Stimulated activated CD8-positive, alpha-beta memory T cell treated with anti-CD3 and anti-CD28 coated beads, Interleukin-7, amount 100 ng/mL, for 48 hours (primary cell): ENCODE measurements at regions not wholly inside any gene's neighbourhood (a gene's known extent, or its start where the extent isn't known, plus 50 kb on each side); places are given as distances from the start of the nearest gene placed in this dataset.
"Not testable (repeated sequence)": the region's sequence is repeated elsewhere in the genome, so short reads cannot be mapped to it uniquely, and the experiment has no call there.

Experiments used
- DNase-seq, 2 donors: peaks; one replicate each; pipeline ENCODE4 v3.0.0-alpha.2; 2020; ENCODE audit warnings: low read depth in 1 of 2; ENCODE audit errors: extremely low read depth in 1 of 2

DNA sequence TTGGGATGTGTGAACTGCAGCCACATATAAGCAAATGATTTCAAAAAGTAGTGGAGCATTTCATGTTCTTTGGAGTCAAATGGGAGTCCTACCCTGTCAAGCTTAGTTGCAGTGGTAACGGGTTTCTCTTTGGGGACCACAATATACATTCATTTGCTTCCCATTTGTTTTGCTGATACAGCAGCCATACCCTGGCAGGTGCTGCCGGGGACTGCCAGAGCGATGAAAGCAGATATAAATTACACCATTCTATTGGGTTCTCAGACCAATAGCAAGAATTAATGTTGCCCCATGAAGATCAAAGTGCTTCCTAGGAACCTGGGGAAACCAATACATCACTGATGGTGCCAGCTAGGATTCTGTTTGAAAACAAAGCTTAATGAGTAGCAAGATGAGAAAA is 1621.5 kb upstream of the FLRT2 start:
- no peak for DNase-seq

DNA sequence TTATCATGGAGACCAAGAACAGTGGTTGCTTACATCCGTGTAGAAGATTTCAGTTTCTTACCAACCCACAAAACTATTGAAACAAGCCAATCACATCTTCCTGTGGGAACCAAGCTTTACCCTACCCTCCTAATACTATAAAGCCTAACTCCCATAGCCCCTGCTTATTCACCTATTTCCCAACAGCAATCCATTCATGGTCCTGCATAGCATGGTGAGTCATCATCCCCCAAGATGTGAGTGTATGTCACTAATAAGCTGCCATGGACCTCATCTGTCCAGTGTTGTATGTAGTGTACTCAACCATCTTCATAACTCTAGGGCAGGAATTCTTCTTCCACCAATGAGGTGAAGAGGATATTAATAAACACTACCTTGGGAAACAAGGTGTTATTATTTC is 1620.4 kb upstream of the FLRT2 start:
- no peak for DNase-seq

DNA sequence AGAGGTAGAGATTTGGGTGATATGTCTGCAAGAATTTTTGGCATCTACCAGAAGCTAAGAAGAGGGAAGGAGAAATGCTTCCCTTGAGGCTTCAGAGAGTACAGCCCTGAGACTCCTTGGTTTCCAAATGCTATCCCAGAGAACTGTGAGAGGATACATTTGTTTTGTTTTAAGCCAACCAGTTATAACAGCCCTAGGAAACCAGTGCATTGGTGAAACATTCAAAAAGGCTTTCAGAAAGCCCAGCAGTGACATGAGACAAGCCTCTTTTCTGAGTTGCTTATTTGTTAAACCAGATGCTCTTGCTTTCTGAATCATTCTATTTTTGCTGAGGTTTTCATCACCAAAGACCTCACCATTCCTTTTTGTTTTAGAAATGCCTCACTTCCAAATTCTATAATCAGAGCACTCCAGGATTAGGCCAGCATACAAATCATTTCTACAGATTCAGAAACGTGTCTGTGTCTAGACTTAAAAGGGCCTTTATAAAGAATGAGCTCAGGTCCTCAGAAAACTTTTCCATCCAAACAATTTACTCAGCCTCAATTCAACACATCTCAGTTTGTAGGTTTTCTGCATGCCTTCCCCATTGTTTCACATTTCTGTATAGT is 1617.8 kb upstream of the FLRT2 start:
- no peak for DNase-seq

DNA sequence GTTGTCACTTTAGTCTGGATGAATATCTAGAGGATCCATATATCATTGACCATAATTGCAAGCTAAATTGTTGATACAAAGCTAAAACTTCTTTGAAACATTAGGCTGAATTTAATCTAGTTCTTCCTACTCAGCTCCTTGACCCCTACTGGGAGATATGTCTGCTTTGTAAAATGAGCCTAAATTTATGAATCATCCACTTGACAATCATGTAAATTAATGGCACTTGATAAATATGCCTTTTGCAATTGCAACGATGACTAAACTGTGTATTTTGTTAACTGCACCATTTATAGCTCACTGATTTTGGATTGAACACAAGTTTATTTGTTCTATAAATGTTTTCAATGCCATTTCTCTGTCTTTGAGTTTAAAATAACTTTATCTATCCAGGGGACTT is 1616.5 kb upstream of the FLRT2 start:
- no peak for DNase-seq

DNA sequence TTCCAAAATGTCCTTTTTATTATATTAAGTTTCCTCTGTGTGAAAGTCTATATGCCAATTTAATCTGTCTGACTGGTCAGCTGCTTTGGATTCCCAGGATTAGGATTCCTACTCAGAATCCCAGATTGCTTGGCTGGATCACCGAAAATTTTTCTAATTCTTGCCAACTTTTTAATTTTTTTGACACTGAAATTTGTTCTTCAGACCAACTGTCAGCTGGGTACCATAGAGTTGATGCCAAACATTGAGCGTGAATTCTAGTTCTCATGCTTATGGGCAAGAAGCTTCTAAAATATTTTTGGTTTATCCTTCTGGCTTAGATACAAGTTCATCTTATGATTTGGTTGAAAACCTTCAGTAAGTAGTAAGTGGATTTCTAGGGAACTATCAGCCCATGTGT is 1611.4 kb upstream of the FLRT2 start:
- DNase-seq: no peak

DNA sequence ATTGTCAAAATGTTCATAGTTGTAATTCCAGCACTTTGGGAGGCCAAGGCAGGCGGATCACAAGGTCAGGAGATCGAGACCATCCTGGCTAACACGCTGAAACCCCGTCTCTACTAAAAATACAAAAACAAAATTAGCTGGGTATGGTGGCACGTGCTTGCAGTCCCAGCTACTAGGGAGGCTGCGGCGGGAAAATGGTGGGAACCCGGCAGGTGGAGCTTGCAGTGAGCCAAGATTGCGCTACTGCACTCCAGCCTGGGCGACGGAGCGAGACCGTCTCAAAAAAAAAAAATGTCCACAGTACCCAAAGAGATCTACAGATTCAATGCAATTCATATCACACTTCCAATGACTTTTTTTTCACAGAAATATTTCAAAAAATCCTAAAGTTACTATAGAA is 1610.3 kb upstream of the FLRT2 start:
- not testable (repeated sequence) for DNase-seq

DNA sequence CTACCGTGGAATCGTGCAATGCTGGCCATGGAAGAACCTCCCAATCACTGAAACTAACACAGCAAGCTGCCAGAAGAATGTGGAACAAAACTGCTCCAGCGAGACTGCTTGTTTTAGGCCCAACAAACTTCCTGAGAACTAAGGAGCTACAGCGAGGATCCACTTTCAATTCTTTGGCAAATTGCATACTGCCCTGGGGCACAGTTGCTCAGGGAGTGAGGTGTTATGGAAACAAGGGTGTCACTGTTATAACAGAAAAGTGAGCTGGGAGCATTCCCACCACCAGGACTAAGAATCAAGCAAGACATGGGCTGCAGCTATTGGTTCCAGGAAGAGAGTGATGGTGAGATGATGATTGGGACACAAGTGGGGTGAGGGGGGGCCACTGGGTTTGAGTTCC is 1606.1 kb upstream of the FLRT2 start:
- DNase-seq: no peak

DNA sequence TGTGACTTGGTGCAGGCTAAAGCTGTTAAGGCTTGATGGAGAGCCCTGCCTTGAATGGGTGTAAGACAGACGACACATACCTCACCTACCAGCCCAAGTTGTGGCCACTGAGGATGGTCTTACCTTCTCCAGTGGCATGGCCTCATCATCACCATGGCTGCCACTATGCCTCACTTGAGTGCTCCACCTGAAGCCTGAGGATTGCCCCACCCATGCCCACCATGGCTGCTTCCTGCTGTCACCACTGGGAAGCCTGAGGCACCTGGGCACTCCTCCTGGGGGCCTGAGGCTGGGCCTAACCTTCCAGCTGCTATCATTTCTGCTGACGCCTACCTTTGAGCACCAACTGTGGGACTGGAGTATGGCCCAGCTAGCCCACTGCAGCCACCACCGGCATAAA is 1605.7 kb upstream of the FLRT2 start:
- no peak for DNase-seq

DNA sequence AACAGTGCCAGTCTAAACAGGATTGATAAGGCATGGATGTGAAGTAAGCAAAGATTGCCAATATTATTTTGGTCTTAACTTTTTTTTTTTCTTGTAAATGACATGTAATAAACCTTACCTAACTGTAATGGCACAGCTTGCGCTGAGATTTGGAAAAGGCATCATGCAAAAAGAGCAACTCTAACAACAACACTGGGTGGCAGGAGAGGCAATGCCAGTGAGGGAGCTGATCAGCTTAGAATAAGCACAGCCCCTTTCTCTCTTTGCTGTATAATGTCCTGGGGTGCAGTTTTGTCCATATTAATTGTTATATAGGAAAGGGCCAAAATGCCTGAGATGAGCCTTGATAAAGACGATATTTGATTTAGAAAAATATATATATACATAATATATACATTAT is 1589.7 kb upstream of the FLRT2 start:
- DNase-seq: no peak

DNA sequence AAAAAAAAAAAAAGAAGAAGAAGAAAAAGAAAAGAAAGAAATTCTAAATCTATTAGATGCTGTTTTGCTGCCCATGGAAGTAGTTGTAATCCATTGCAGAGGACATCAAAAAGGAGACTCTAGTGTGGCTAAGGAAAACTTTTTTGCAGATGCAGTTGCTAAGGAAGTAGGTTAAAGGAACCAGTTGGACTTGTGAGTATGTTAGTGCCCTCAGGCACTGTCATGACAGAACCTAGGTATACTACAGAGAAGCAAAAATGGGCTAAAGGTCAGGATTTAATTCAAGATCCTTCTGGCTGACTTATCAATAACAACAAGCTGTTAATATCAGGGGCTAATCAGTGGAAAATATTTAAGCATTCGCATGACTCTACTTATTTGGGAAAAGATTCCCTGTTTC is 1571.6 kb upstream of the FLRT2 start:
- DNase-seq: no peak

DNA sequence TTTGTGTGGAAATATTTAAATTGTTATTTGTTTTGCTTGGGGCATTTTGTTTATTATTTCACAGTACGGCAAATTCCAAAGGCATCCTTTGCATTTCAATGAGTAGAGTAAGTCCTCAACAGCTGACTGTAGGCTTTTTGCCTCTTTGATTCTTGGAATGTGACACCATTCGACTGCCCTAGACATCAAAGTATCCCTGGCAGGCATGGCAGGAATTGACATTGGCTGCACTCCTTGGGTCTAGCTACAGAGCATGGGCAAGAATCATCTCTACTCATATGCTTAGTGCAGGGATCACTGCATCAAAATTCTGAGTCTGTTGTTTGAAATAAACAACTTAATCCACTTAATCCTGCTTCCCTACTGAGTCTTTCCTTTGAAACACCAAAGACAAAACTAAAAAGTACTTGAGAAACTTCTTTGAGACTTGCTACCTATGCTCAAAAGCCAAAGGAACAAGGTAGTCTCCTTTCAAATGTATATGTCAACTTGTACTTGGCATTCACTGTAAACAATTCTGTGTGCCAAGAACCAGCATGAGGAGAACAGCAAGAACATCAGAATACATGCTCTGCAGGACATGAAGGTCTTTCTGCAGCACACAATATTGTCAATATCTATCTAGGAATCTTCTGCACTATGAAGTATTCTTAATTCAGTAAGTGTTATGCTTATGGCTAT is 1569.0 kb upstream of the FLRT2 start:
- DNase-seq: no peak

DNA sequence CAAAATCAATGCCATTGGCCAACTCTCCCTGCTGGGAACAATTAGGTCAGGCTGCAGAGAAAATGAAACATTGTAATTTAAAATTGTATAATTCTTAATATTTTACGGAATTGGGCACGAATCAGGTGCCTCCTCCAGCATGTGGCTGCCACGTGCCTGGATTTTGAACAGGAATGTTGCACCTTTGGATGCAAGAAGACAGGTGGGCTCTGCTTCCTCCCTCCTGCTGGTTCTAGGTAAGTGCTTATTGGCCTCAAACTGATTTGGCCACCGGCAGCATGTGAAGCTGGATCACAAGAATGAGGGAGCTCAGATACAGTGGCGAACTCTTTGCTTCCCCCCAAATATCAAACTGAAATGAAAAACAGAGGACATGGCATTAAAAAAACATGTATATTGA is 1559.9 kb upstream of the FLRT2 start:
- no peak for DNase-seq

DNA sequence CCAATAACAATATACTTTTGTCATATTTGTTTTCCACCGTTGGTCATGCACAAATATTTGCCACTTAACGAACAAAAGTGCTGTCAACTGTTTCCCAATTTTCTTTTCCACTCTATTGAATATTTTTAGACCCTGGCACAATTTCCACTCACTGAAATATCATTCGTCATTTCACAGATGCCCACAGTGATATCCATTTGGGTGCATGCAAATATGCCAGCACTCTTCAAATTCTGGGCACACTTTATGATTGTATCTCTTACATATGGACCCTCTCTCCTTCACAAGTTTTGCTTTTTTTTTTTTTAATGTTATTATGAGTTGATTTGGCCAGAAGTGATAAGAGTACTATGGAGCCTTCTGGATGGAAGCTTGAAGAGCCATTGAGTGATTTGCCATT is 1557.3 kb upstream of the FLRT2 start:
- no peak for DNase-seq

DNA sequence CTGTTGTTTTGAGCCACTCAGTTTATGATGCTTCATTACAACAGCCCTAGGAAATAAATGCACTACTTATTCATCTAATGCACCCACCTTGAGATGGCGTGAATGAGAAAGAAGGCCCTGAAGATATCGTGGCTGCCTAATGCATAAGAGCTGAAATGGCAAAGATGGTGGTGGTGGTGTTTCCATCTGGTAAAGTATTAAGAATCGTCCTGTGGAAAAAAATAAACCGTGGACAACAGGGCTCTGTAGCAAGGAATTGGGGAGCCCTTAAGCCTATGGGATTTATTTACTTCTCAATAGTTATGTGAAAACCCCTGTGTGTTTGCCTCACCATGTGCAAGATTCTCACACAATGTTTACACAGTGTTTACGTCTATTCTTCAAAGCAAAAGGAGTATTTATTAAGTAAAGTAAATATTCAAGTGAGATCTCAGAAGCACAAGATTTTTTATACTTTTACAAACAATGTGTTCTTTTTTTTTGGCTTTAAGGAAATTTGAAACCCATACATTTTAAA is 1555.2 kb upstream of the FLRT2 start:
- no peak for DNase-seq

DNA sequence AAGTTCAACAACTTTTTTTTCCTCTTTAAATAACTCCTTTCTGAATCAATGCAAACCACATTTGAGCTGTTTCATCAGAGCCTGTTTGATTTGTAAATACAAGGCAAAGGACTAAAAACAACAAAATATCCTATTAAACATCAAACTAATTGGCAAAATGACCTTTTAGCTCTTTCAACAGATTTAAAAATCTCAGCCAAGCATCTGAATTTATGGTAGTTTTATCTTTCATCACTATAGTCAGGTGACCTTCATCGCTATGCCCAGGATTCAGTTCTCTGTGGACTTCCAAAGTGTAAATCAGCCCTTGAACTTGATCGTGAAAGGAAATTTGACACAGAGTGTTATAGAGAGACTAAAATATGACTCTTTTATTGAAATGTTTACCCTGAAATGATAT is 1554.5 kb upstream of the FLRT2 start:
- DNase-seq: no peak

DNA sequence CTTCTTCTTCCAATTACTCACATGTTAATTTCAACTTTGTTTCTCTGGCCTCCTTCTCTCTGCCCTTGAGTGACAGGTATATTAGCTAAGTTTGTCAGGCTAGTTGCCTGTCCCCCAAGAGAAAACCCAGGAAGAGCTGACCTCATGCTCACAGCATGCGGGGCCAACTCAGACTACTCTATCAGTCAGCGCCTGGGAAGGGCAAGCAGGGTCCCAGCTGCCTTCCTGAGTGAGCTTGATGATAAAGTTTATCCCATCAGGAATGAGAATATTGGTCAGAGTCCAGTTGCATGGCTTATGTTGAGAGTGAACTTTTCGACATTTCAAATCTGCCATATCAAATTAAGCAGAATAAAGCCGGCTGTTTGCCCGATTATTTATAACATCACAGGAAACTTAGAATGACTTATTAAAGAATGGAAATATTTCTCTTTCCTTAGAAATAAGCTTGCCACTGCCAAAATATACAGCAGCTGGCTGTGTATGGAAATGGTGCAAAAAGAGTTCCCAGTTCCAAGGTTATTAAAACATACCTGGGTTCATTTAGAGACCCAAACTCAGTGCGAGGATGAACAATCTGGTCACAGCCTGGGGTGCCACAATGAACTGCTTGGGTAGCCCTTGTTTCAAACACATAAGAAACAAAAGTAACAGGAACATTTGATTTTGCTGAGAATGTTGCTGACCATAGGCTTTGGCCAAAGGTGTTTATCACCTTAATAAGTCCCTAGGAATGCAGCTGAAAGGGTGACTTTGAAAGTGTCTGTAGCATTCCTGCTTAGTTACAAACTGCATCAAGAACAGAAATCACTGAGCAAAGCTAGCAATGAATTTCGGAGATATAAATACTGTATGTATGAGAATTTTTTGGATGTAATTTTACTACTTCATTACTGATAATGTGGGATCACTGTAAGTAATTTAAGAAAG is 1553.8 kb upstream of the FLRT2 start:
- DNase-seq: no peak

DNA sequence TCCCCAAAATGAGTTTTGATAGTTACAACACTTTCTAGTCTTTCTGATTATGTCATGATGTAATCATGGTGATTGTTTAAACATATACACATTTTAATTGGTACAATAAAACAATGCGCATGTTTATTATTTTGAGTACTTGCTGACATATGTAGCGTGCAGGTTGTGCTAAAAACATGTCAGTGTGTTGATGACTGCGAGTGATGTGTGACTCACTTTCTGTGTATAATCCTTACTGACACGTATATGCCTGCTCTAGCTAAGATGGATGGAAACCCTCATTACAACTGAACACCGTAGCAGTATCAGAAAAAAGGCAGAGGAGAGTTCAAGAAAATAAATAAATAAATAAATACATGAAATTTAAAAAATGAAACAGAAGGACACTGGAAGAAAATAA is 1552.4 kb upstream of the FLRT2 start:
- DNase-seq: no peak

DNA sequence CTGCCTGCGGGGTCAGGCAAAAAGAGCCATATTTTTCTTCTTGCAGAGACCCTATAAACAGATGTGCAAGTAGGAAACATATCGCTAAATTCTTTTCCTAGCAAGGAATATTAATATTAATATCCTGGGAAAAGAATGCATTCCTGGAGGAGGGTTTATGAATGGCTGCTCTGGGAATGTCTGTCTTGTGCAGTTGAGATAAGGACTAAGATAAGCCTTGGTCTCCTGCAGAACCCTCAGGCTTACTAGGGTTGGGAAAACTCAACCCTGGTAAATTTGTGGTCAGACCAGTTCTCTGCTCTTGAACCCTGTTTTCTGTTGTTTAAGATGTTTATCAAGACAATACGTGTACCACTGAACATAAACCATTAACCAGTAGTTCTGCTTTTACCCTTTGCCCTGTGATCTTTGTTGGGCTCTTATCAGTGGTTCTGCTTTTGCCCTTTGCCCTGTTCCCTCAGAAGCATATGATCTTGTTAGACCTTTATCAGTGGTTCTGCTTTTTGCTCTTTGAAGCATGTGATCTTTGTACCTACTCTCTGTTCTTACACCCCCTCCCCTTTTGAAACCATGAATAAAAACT is 1548.2 kb upstream of the FLRT2 start:
- not testable (repeated sequence) for DNase-seq

DNA sequence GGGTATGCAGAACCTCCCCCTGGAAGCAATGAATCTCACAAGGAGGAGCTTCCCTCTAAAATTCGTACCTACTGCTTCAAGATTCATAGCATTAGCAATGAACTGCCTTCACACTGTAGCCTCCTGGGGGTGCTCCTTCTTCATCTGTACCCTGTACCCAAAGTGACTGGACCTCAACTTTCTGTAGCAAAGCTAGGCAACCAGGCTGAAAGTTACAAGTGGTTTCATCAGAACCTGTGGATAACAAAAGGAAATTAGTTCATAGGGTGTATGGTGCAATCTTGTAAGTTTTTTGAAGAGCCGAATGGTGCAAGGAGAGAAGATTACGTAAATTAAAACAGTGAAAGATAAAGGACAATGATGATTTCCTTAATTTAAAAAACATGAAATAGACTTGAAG is 1541.7 kb upstream of the FLRT2 start:
- DNase-seq: no peak

DNA sequence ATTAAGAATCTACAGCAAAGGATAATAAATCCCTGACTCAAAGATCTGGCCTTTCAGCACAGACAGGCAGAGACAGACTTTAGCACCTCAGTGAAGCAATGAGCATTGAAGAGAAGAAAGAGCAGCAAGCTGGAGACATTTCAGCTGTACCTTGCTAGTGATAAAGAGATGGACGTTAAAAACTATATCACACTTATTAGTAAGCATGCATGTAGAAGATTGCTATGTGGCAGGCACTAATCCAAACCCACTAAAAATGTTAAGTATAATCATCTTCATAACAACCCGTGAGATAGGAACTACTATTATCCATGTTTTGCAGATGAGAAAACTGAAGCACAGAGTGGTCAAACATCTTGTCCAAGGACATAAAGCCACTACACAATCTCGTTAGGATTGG is 1538.3 kb upstream of the FLRT2 start:
- no peak for DNase-seq

DNA sequence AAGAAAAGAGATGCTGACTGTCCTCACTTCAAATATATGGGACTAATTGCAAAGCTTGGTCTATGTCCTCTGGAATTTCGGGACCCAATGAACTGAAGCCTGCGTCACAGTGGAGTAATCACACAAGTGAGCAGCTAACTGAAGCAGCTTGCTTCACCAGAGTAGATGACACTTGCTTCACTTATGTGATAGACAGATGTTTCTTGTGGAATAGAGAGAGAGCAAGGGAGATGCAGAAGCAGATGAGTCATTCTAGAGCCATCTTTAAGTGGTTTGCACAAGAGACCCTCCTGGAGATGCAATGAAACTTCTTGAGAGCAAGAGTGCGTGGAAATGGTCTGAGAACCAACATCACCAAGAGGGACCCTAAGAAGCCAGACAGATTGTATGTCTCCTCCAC is 1537.1 kb upstream of the FLRT2 start:
- DNase-seq: no peak
